CD4-positive, alpha-beta T cell (primary cell): ENCODE measurements at regions not wholly inside any gene's neighbourhood (a gene's known extent, or its start where the extent isn't known, plus 50 kb on each side); places are given as distances from the start of the nearest gene placed in this dataset.

Experiments
- ATAC-seq: fragments of 200-7000 bp; cut with Tn5 transposase; one replicate; pipeline ENCODE4 v1.10.0; 2022; ENCODE audit warnings: mild to moderate bottlenecking; ENCODE audit not compliant: poor library complexity
- CTCF ChIA-PET: fragments of 350-600 bp; sonication (Branson Sonifier 250); formaldehyde crosslinking; loops from one replicate; lab custom pipeline; 2021; ENCODE audit warnings: antibody characterized with exemption, inconsistent platforms; lab: Charles Lee
- POLR2A ChIA-PET: fragments of 350-600 bp; sonication (Branson Sonifier 250); formaldehyde crosslinking; loops from one replicate; lab custom pipeline; 2021; ENCODE audit warnings: antibody characterized with exemption, inconsistent platforms; lab: Charles Lee
- DNase-seq, 14 experiments: peaks; one replicate each; pipeline ENCODE4 v3.0.0-alpha.2; 2013 to 2020; ENCODE audit warnings: mixed read lengths in 2 of 14
- H3K27ac ChIP-seq, 2 donors: one replicate each; pipeline versions ENCODE4 v1.5.1 to v1.7.0; 2013; ENCODE audit warnings: low read length in 2 of 2, low read depth in 1 of 2, mild to moderate bottlenecking in 1 of 2
- H3K27me3 ChIP-seq, 2 experiments: 1 replicate in 1 of 2; 2 replicates in 1 of 2; pipeline versions ENCODE4 v1.6.1 to v1.7.0; 2013; ENCODE audit warnings: low read length in 2 of 2, control low read depth in 1 of 2, mild to moderate bottlenecking in 1 of 2, moderate library complexity in 1 of 2; ENCODE audit not compliant: insufficient read depth in 2 of 2, control insufficient read depth in 1 of 2
- H3K36me3 ChIP-seq: one replicate; pipeline ENCODE4 v1.6.1; 2013; ENCODE audit warnings: low read length, control low read depth; ENCODE audit not compliant: insufficient read depth
- H3K4me1 ChIP-seq: one replicate; pipeline ENCODE4 v1.6.1; 2013; ENCODE audit warnings: low read length, control low read depth; ENCODE audit not compliant: insufficient read depth
- H3K4me3 ChIP-seq: one replicate; pipeline ENCODE4 v1.5.1; 2013; ENCODE audit warnings: mild to moderate bottlenecking, low read length, moderate library complexity
- H3K9me3 ChIP-seq, 2 experiments: 1 replicate in 1 of 2; 2 replicates in 1 of 2; pipeline versions ENCODE4 v1.6.1 to v1.7.0; 2013; ENCODE audit warnings: low read length in 2 of 2, mild to moderate bottlenecking in 2 of 2, control low read depth in 1 of 2, moderate library complexity in 1 of 2; ENCODE audit not compliant: control insufficient read depth in 1 of 2, insufficient read depth in 1 of 2
- H3K27ac Mint-ChIP-seq: one replicate; pipeline ENCODE4 v1.8.0; 2020; ENCODE audit warnings: mixed read lengths
- H3K27me3 Mint-ChIP-seq: one replicate; pipeline ENCODE4 v1.8.0; 2021; ENCODE audit warnings: mixed read lengths
- H3K36me3 Mint-ChIP-seq: one replicate; pipeline ENCODE4 v1.8.0; 2021; ENCODE audit warnings: low read depth, mixed read lengths
- H3K4me1 Mint-ChIP-seq: one replicate; pipeline ENCODE4 v1.8.0; 2021; ENCODE audit warnings: low read depth, mixed read lengths
- H3K4me3 Mint-ChIP-seq: one replicate; pipeline ENCODE4 v1.8.0; 2020; ENCODE audit warnings: mild to moderate bottlenecking, mixed read lengths
- H3K9me3 Mint-ChIP-seq: one replicate; pipeline ENCODE4 v1.8.0; 2020; ENCODE audit warnings: mixed read lengths
- CTCF ChIP-seq: fragments of 200-600 bp; IDR thresholded peaks from one replicate; pipeline ENCODE4 v1.8.0; 2022; ENCODE audit warnings: antibody characterized with exemption, mild to moderate bottlenecking
- intact Hi-C, 2 experiments: fragments of 100-400 bp; cut with DNase I in 1 of 2; cut with micrococcal nuclease in 1 of 2; formaldehyde crosslinking; loops; one replicate each; pipeline versions ENCODE4 v1.15.1 to v1.9.0; 2023 to 2025; cut with DNase I, micrococcal nuclease

- Histone ChIP-seq H3K36me3 (no peaks in the 10 kb centered on the region), H3K4me3 (no peak overlapping the region), H3K27ac (no peak overlapping the region), H3K27me3 (no peaks in the 10 kb centered on the region), H3K4me1 (no peaks in the 10 kb centered on the region), H3K9me3 (peaks cover 0 to 6% of the 10 kb centered on the region in 2 experiments)
- no peaks in the 10 kb centered on the region for H3K4me1 Mint-ChIP-seq
- POLR2A ChIA-PET, result no interaction called here
- H3K27ac Mint-ChIP-seq, result no peak overlapping the region
- DNase-seq (no peak), ATAC-seq (no peak)
- no peaks in the 10 kb centered on the region for H3K36me3 Mint-ChIP-seq
- intact Hi-C loops, result no loop called here
- H3K27me3 Mint-ChIP-seq, result no peaks in the 10 kb centered on the region
- CTCF ChIA-PET, result no interaction called here
- no peak overlapping the region for H3K4me3 Mint-ChIP-seq
- no peak for TF ChIP-seq CTCF
- H3K9me3 Mint-ChIP-seq, result peaks cover 4% of the 10 kb centered on the region
These were observed 223.2 kb upstream of the TAS2R1 start for GRCh38 chr5:9853309-9853708.

- Mint-ChIP-seq H3K4me3 (no peak overlapping the region), H3K36me3 (no peaks in the 10 kb centered on the region), H3K9me3 (peaks cover 4% of the 10 kb centered on the region), H3K27ac (no peak overlapping the region), H3K27me3 (no peaks in the 10 kb centered on the region), H3K4me1 (no peaks in the 10 kb centered on the region)
- no peaks in the 10 kb centered on the region for H3K4me1 ChIP-seq
- no peak for ATAC-seq
- H3K27ac ChIP-seq, result no peak overlapping the region
- peaks cover 0 to 1% of the 10 kb centered on the region in 2 experiments for H3K9me3 ChIP-seq
- no peaks in the 10 kb centered on the region for H3K36me3 ChIP-seq
- no peak overlapping the region for H3K4me3 ChIP-seq
- ChIA-PET POLR2A (no interaction called here), CTCF (no interaction called here)
- no peak for TF ChIP-seq CTCF
- no peaks in the 10 kb centered on the region for H3K27me3 ChIP-seq
- no peak for DNase-seq
- intact Hi-C loops, result no loop called here
These were observed 222.5 kb upstream of the TAS2R1 start for GRCh38 chr5:9852671-9853070.

- no peaks in the 10 kb centered on the region for H3K9me3 ChIP-seq
- no peaks in the 10 kb centered on the region for H3K27me3 Mint-ChIP-seq
- no peaks in the 10 kb centered on the region for H3K4me1 ChIP-seq
- no peaks in the 10 kb centered on the region for H3K36me3 Mint-ChIP-seq
- DNase-seq, result no peak
- H3K9me3 Mint-ChIP-seq, result peaks cover 3% of the 10 kb centered on the region
- H3K36me3 ChIP-seq, result no peaks in the 10 kb centered on the region
- H3K4me3 Mint-ChIP-seq, result no peak overlapping the region
- POLR2A ChIA-PET, result no interaction called here
- no peak overlapping the region for H3K4me3 ChIP-seq
- intact Hi-C loops, result no loop called here
- no peak overlapping the region for H3K27ac ChIP-seq
- no peak for ATAC-seq
- CTCF ChIA-PET, result no interaction called here
- H3K27me3 ChIP-seq, result no peaks in the 10 kb centered on the region
- no peak for TF ChIP-seq CTCF
- no peaks in the 10 kb centered on the region for H3K4me1 Mint-ChIP-seq
- H3K27ac Mint-ChIP-seq, result no peak overlapping the region
These were observed 221.3 kb upstream of the TAS2R1 start for GRCh38 chr5:9851458-9851857.
